Endodermal cell (in vitro differentiated cells): ENCODE measurements at regions not wholly inside any gene's neighbourhood (a gene's known extent, or its start where the extent isn't known, plus 50 kb on each side); places are given as distances from the start of the nearest gene placed in this dataset.

Experiments used
- DNase-seq: peaks from one replicate; pipeline ENCODE4 v3.0.0-alpha.2; 2017
- H3K27ac ChIP-seq: 2 replicates; pipeline ENCODE4 v1.5.1; 2013; ENCODE audit warnings: mild to moderate bottlenecking, low read depth, low read length, moderate library complexity
- H3K27me3 ChIP-seq: 2 replicates; pipeline ENCODE4 v1.6.1; 2013; ENCODE audit warnings: mild to moderate bottlenecking, low read length, moderate library complexity; ENCODE audit not compliant: insufficient read depth, control insufficient read depth, poor library complexity, severe bottlenecking
- H3K36me3 ChIP-seq: 2 replicates; pipeline ENCODE4 v1.7.0; 2013; ENCODE audit warnings: mild to moderate bottlenecking, low read length, moderate library complexity; ENCODE audit not compliant: control insufficient read depth, insufficient read depth
- H3K4me1 ChIP-seq: one replicate; pipeline ENCODE4 v1.7.0; 2013; ENCODE audit warnings: low read length; ENCODE audit not compliant: control insufficient read depth, insufficient read depth
- H3K4me3 ChIP-seq: 2 replicates; pipeline ENCODE4 v1.5.1; 2013; ENCODE audit warnings: mild to moderate bottlenecking, low read length, moderate library complexity
- H3K9ac ChIP-seq: 2 replicates; pipeline ENCODE4 v1.6.1; 2013; ENCODE audit warnings: mild to moderate bottlenecking, low read length, moderate library complexity; ENCODE audit not compliant: poor library complexity, severe bottlenecking; ENCODE audit errors: extremely low read depth
- H3K9me3 ChIP-seq: 2 replicates; pipeline ENCODE4 v1.6.1; 2013; ENCODE audit warnings: mild to moderate bottlenecking, low read length, moderate library complexity; ENCODE audit not compliant: control insufficient read depth
- H3K27ac Mint-ChIP-seq: 2 replicates; pipeline ENCODE4 v1.8.0; 2020; ENCODE audit warnings: mixed read lengths
- H3K27me3 Mint-ChIP-seq: 2 replicates; pipeline ENCODE4 v1.8.0; 2021; ENCODE audit warnings: mild to moderate bottlenecking, mixed read lengths; ENCODE audit not compliant: insufficient read depth
- H3K36me3 Mint-ChIP-seq: 2 replicates; pipeline ENCODE4 v1.8.0; 2020; ENCODE audit warnings: low read depth, mixed read lengths
- H3K4me1 Mint-ChIP-seq: 2 replicates; pipeline ENCODE4 v1.8.0; 2020; ENCODE audit warnings: mixed read lengths
- H3K4me3 Mint-ChIP-seq: 2 replicates; pipeline ENCODE4 v1.8.0; 2020; ENCODE audit warnings: mild to moderate bottlenecking, moderate library complexity, mixed read lengths
- H3K9me3 Mint-ChIP-seq: 2 replicates; pipeline ENCODE4 v1.8.0; 2020; ENCODE audit warnings: mild to moderate bottlenecking, mixed read lengths
- CTCF ChIP-seq: fragments of 200-600 bp; sonication (generic); conservative IDR thresholded peaks from 2 replicates; pipeline ENCODE4 v1.5.0; 2021; ENCODE audit warnings: antibody characterized with exemption, mild to moderate bottlenecking
- WGBS, 2 experiments: methylation state at CpG; one replicate each; pipeline versions ENCODE4 v1.1.5 to v1.1.7; 2013; ENCODE audit warnings: missing lambda C conversion rate in 2 of 2, mixed read lengths in 1 of 2; ENCODE audit not compliant: insufficient coverage in 1 of 2, insufficient read length in 1 of 2; 5-methylcytosine and 5-hydroxymethylcytosine counted together

GRCh38 chr9:18126831-18127498 is 347.0 kb upstream of the ADAMTSL1 start:
- Histone ChIP-seq H3K9me3 (no peaks in the 10 kb centered on the region), H3K4me1 (no peaks in the 10 kb centered on the region), H3K27me3 (no peaks in the 10 kb centered on the region), H3K4me3 (no peak overlapping the region), H3K9ac (no peak overlapping the region), H3K36me3 (no peaks in the 10 kb centered on the region), H3K27ac (no peak overlapping the region)
- H3K27ac Mint-ChIP-seq: no peak overlapping the region
- peaks cover 1% of the 10 kb centered on the region for H3K4me1 Mint-ChIP-seq
- no peaks in the 10 kb centered on the region for H3K27me3 Mint-ChIP-seq
- TF ChIP-seq CTCF: no peak
- peaks cover 3% of the 10 kb centered on the region for H3K9me3 Mint-ChIP-seq
- WGBS, 2 experiments: 94% methylated on average over 2 to 4 of the region's 4 CpGs
- DNase-seq: no peak
- no peak overlapping the region for H3K4me3 Mint-ChIP-seq
- H3K36me3 Mint-ChIP-seq: no peaks in the 10 kb centered on the region

- H3K4me1 ChIP-seq: no peaks in the 10 kb centered on the region
- Mint-ChIP-seq H3K4me3 (no peak overlapping the region), H3K4me1 (peaks cover 1% of the 10 kb centered on the region), H3K36me3 (no peaks in the 10 kb centered on the region), H3K27ac (no peak overlapping the region), H3K9me3 (peaks cover 3% of the 10 kb centered on the region), H3K27me3 (no peaks in the 10 kb centered on the region)
- no peaks in the 10 kb centered on the region for H3K27me3 ChIP-seq
- no peak overlapping the region for H3K4me3 ChIP-seq
- TF ChIP-seq CTCF: no peak
- H3K9ac ChIP-seq: no peak overlapping the region
- H3K27ac ChIP-seq: no peak overlapping the region
- DNase-seq: no peak
- WGBS, 2 experiments: 100% methylated on average over 2 of the region's 2 CpGs
- no peaks in the 10 kb centered on the region for H3K9me3 ChIP-seq
- H3K36me3 ChIP-seq: no peaks in the 10 kb centered on the region
Observed at GRCh38 chr9:18127499-18127875, 346.5 kb upstream of the ADAMTSL1 start.

- peaks cover 1% of the 10 kb centered on the region for H3K4me1 Mint-ChIP-seq
- H3K36me3 ChIP-seq: no peaks in the 10 kb centered on the region
- no peaks in the 10 kb centered on the region for H3K9me3 Mint-ChIP-seq
- no peak for TF ChIP-seq CTCF
- no peak overlapping the region for H3K4me3 Mint-ChIP-seq
- no peak overlapping the region for H3K27ac ChIP-seq
- no peaks in the 10 kb centered on the region for H3K9me3 ChIP-seq
- no peaks in the 10 kb centered on the region for H3K36me3 Mint-ChIP-seq
- no peaks in the 10 kb centered on the region for H3K27me3 Mint-ChIP-seq
- no peak overlapping the region for H3K4me3 ChIP-seq
- H3K27me3 ChIP-seq: no peaks in the 10 kb centered on the region
- no peak overlapping the region for H3K27ac Mint-ChIP-seq
- no peaks in the 10 kb centered on the region for H3K4me1 ChIP-seq
- DNase-seq: peak; percentile 84
- WGBS, 2 experiments: 77 to 88% methylated on average over 3 to 5 of the region's 5 CpGs
- no peak overlapping the region for H3K9ac ChIP-seq
Observed at GRCh38 chr9:18129809-18130334, 344.1 kb upstream of the ADAMTSL1 start.
